ENCODE measurements at regions not wholly inside any gene's neighbourhood (a gene's known extent, or its start where the extent isn't known, plus 50 kb on each side); places are given as distances from the start of the nearest gene placed in this dataset.
"Not testable (repeated sequence)": the region's sequence is repeated elsewhere in the genome, so short reads cannot be mapped to it uniquely, and the experiment has no call there.

GRCh38 chr4:115501656-115502055 lies 388.2 kb upstream of the NDST4 start:
- Histone ChIP-seq H3K27ac (replicated peaks) (no peak overlapping the region), H3K4me3 (replicated peaks; ENCODE audit: insufficient read depth, low read length) (no peak overlapping the region), H3K27me3 (ENCODE audit: insufficient read depth, poor library complexity, severe bottlenecking) (no peaks in the 10 kb centered on the region)
- TF ChIP-seq GABPA (IDR thresholded peaks at IDR 0.05; ENCODE audit: low read depth): no peak
- TF ChIP-seq, protein P1, sequence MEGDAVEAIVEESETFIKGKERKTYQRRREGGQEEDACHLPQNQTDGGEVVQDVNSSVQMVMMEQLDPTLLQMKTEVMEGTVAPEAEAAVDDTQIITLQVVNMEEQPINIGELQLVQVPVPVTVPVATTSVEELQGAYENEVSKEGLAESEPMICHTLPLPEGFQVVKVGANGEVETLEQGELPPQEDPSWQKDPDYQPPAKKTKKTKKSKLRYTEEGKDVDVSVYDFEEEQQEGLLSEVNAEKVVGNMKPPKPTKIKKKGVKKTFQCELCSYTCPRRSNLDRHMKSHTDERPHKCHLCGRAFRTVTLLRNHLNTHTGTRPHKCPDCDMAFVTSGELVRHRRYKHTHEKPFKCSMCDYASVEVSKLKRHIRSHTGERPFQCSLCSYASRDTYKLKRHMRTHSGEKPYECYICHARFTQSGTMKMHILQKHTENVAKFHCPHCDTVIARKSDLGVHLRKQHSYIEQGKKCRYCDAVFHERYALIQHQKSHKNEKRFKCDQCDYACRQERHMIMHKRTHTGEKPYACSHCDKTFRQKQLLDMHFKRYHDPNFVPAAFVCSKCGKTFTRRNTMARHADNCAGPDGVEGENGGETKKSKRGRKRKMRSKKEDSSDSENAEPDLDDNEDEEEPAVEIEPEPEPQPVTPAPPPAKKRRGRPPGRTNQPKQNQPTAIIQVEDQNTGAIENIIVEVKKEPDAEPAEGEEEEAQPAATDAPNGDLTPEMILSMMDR (IDR thresholded peaks at IDR 0.05; ENCODE audit: insufficient read depth, low read length): no peak
- TF ChIP-seq, protein P2, sequence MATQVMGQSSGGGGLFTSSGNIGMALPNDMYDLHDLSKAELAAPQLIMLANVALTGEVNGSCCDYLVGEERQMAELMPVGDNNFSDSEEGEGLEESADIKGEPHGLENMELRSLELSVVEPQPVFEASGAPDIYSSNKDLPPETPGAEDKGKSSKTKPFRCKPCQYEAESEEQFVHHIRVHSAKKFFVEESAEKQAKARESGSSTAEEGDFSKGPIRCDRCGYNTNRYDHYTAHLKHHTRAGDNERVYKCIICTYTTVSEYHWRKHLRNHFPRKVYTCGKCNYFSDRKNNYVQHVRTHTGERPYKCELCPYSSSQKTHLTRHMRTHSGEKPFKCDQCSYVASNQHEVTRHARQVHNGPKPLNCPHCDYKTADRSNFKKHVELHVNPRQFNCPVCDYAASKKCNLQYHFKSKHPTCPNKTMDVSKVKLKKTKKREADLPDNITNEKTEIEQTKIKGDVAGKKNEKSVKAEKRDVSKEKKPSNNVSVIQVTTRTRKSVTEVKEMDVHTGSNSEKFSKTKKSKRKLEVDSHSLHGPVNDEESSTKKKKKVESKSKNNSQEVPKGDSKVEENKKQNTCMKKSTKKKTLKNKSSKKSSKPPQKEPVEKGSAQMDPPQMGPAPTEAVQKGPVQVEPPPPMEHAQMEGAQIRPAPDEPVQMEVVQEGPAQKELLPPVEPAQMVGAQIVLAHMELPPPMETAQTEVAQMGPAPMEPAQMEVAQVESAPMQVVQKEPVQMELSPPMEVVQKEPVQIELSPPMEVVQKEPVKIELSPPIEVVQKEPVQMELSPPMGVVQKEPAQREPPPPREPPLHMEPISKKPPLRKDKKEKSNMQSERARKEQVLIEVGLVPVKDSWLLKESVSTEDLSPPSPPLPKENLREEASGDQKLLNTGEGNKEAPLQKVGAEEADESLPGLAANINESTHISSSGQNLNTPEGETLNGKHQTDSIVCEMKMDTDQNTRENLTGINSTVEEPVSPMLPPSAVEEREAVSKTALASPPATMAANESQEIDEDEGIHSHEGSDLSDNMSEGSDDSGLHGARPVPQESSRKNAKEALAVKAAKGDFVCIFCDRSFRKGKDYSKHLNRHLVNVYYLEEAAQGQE (IDR thresholded peaks at IDR 0.05; ENCODE audit: insufficient replicate concordance, low read depth): no peak
- TF ChIP-seq SPI1 (IDR thresholded peaks at IDR 0.05; ENCODE audit: borderline replicate concordance, low read depth): no peak
- TF ChIP-seq POLR2AphosphoS5 (IDR thresholded peaks at IDR 0.05; ENCODE audit: low read depth): no peak
- DNase-seq (ENCODE audit: low read depth in 1 of 2, low spot score in 1 of 2): no peak

DNA sequence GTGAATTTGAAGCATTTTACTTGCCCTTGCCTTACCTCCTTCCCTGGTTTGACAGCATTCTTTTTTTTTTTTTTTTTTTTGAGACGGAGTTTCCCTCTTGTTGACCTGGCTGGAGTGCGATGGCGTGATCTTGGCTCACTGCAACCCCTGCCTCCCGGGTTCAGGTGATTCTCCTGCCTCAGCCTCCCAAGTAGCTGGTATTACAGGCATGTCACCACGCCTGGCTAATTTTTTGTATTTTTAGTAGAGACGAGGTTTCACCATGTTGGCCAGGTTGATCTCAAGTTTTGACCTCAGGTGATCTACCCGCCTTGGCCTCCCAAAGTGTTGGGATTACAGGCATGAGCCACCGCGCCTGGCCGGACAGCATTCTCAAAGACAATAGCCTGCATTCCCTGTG lies 380.4 kb upstream of the NDST4 start:
- H3K27ac ChIP-seq (replicated peaks); H3K4me3 ChIP-seq (replicated peaks; ENCODE audit: insufficient read depth, low read length); DNase-seq (ENCODE audit: low read depth in 1 of 2, low spot score in 1 of 2); H3K27me3 ChIP-seq (ENCODE audit: insufficient read depth, poor library complexity, severe bottlenecking): not testable (repeated sequence)

DNA sequence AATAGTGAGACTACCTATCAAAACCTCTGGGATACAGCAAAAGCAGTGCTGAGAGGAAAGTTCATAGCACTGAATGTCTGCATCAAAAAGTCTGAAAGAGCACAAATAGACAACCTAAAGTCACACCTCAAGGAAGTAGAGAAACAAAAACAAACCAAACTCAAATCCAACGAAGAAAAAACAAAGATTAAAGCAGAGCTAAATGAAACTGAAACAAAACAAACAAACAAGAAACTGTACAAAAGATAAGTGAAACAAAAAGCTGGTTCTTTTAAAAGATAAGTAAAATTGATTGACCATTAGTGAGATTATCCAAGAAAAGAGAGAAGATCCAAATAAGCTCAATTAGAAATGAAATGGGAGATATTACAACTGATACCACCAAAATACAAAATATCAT lies 378.3 kb upstream of the NDST4 start:
- no peaks in the 10 kb centered on the region for H3K27me3 ChIP-seq (ENCODE audit: insufficient read depth, poor library complexity, severe bottlenecking)
- DNase-seq (ENCODE audit: low read depth in 1 of 2, low spot score in 1 of 2): no peak
- H3K4me3 ChIP-seq (replicated peaks; ENCODE audit: insufficient read depth, low read length): no peak overlapping the region
- TF ChIP-seq, protein P2 (IDR thresholded peaks at IDR 0.05; ENCODE audit: insufficient replicate concordance, low read depth): no peak
- TF ChIP-seq POLR2AphosphoS5 (IDR thresholded peaks at IDR 0.05; ENCODE audit: low read depth): no peak
- TF ChIP-seq SPI1 (IDR thresholded peaks at IDR 0.05; ENCODE audit: borderline replicate concordance, low read depth): no peak
- no peak for TF ChIP-seq GABPA (IDR thresholded peaks at IDR 0.05; ENCODE audit: low read depth)
- TF ChIP-seq, protein P1 (IDR thresholded peaks at IDR 0.05; ENCODE audit: insufficient read depth, low read length): no peak
- H3K27ac ChIP-seq (replicated peaks): no peak overlapping the region

DNA sequence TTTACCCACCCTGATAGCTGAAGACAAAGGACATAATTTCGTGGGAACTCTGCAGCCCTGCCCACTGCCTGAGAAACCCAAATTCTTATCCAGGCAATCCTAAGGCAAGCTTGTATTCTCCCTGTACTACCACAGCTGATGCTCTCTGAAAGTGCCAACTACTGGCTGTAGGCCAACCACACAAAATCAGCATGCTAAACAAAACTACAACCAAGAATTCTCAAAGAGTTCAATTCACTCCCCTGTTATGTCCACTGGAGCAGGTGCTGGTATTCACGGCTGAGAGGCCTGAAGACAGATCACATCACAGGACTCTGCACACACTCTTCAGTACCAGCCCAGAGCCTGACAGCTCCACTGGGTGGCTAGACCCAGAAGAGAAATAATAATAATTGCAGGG lies 375.9 kb upstream of the NDST4 start:
- Histone ChIP-seq H3K4me3 (replicated peaks; ENCODE audit: insufficient read depth, low read length) (no peak overlapping the region), H3K27me3 (ENCODE audit: insufficient read depth, poor library complexity, severe bottlenecking) (no peaks in the 10 kb centered on the region), H3K27ac (replicated peaks) (no peak overlapping the region)
- DNase-seq (ENCODE audit: low read depth in 1 of 2, low spot score in 1 of 2): no peak
- TF ChIP-seq GABPA (IDR thresholded peaks at IDR 0.05; ENCODE audit: low read depth): no peak
- no peak for TF ChIP-seq SPI1 (IDR thresholded peaks at IDR 0.05; ENCODE audit: borderline replicate concordance, low read depth)
- TF ChIP-seq POLR2AphosphoS5 (IDR thresholded peaks at IDR 0.05; ENCODE audit: low read depth): no peak
- TF ChIP-seq, protein P1 (IDR thresholded peaks at IDR 0.05; ENCODE audit: insufficient read depth, low read length): no peak
- TF ChIP-seq, protein P2 (IDR thresholded peaks at IDR 0.05; ENCODE audit: insufficient replicate concordance, low read depth): no peak

Data from HL-60 (cell line).